NCI-H1930 (cell line): ENCODE measurements at regions not wholly inside any gene's neighbourhood (a gene's known extent, or its start where the extent isn't known, plus 50 kb on each side); places are given as distances from the start of the nearest gene placed in this dataset.
"Not testable (repeated sequence)": the region's sequence is repeated elsewhere in the genome, so short reads cannot be mapped to it uniquely, and the experiment has no call there.

Source experiments
- DNase-seq, 2 experiments: peaks; one replicate each; lab custom pipeline; 2025; lab: John Stamatoyannopoulos, UW

DNA sequence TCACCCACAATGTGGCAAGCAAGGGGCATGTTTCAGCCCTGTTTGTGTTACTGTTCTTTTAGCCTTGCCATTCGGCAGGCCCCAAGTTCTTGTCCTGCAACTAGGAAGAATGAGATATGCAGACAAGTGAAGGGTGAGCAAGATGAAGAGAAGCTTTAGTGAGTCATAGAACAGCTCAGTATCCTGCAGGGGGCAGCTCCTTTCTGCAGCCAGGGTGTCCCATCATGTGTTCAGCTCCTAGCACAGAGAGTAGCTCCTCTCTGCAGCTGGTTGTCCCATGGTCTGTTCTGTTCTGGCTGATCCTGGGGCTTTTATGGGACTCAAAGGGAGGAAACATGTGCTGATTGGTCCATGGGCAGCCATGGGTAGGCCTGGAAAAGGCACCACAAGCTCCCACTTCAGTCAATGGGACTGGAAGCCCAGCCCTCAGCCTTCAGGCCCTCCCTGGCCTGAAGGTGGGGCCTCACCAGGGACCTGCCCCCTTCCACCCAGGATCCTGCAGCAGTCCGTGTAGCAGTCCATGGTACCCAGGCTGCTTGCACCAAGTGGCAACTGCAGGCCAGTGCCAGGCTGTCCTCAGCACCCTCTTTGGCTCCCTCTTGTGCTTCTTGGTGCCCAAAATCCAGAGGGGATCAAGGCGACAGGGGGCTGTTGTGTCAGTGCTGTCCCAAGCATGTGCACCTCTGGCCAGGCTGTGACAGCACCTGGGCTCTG lies 326.4 kb downstream of the NR4A2 start:
- no peak for DNase-seq

DNA sequence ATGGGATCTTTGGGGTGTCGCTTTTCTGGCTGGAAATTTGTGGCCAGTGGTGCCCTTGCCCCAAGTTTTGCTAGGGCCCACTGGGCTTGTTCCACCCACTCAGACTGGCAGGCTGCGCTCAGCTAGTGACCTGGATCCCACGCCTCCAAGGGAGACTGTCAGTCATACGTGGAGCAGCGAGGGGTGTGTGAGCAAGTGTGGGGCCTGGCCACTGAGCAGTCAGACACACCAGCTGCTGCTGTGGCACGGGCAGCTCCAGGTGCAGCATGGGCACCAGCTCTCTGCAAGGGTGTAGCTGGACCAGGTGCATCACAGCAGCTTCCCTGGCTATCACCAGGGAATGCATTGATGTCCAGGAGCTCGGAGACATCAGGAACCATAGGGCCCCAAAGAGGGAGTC lies 327.0 kb downstream of the NR4A2 start:
- no peak for DNase-seq

DNA sequence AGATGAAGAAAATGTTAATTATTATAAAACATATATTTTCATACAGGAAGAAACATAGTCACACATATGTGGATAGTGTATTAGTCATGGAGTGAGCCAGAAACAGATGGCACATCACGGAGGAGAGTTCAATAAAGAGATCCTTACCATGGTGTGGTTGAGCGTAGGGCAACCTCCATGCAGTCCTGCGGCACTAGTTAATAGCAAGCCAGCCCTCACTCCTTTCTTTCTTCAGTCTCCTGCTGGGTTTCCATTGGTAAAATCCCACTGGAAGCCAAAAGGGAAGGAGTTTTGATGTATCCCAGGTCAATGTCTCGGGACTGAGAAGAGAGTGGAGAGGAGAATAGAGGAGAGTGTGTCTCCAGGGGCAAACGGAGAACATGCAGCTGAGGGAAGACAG lies 328.1 kb downstream of the NR4A2 start:
- no peak for DNase-seq

DNA sequence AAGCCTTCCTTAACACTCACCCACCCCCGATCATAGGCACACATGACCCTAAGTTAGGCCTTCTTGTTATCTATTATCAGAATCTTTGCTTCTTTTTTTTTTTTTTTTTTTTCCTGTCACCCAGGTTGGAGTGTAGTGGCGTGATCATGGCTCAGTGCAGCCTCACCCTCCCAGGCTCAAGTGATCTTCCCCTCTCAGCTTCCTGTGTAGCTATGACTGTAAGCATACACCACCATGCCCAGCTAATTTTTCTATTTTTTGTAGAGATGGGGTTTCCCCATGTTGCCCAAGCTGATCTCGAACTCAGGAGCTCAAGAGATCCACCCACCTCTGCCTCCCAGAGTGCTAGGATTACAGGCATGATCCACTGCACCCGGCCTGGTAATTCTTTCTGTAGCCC lies 328.7 kb downstream of the NR4A2 start:
- no peak for DNase-seq

DNA sequence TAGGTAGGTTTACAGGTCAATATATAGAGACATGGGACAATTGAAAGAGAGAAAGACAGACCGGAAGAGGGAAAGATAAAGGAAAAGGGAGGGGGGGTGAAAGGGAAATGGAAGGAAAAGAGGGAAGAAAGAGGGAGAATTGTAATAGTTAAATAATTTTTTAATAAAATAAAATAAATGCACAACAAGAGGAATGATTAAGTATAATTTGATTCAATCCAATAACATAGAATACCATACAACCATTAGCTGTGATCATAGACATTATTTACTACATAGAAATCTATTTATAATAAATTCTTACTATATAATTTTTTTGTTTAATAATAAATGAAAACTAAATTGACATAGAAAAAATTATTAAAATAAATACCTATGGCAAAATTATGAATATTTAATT lies 330.7 kb downstream of the NR4A2 start:
- no peak for DNase-seq

DNA sequence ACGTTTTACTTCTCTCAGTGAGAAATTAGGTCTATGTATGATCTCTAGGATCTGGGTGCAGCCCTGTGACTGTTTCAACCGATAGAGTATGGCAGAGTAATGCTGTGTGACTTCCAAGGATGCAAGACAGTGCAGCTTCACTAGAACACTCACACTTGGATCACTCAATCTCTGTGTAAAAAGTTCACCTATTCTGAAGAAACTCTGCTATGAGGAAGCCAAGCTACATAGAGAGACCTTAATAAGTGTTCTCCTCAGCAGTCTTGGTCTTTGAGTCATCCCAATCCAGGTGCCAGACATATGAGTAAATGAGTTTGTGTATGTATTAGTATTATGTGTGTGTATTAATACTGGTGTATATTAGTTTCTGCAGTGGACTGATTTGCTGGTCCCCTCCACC lies 335.0 kb downstream of the NR4A2 start:
- no peak for DNase-seq

DNA sequence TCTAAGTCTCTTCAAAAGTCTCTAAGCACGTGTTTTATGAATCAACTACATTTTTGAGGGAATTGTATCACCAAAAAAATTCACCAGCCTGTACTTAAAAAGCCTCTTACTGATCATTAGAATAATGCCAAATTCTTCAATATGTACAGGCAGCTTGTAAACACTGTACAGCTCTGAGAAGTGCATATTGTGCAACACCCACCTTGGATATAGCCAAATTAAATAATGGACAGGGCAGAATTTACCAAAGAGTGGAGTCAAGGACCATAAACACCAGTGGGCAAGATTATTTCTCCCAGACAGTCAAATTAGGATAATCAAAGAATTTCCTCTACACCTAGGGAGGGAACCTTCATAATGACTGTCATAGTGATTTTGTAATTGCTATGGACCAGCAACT lies 338.2 kb downstream of the NR4A2 start:
- DNase-seq, result no peak

DNA sequence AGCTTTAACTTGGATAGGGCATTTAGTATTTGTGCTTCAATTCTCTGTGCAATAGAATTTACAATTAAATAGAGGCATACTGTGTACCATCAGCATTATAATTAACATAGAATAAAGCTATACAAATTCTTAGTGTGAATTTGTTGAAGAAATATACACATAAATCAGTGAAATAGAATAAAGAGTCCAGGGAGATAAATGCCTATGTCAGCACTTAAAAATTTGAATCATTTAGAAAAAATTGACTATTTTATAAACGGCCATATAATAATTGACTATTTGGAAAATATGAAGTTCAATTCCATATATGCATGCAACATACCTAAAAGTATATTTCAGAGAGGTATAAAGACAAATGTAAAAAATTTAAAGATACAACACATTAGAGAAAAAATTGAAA lies 348.7 kb downstream of the NR4A2 start:
- DNase-seq, result no peak

DNA sequence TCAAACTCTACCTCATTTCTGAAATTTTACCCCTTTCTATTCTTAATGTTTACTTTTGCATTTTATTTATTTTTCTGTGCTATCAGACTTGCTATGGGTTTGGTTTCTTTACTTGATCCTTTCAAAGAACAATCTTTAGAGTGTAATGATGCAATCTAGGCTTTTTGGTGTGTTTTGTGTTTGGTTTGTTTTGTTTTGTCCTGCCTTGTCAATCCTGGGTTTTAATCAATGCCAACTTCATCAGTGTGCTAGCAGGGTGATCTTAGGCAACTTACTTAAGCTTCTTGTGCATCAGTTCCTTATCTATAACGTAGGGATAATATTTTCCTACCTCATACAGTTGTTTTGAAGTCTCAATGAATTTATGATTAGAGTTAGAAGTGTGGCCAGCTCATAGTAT lies 350.4 kb downstream of the NR4A2 start:
- DNase-seq, result no peak

DNA sequence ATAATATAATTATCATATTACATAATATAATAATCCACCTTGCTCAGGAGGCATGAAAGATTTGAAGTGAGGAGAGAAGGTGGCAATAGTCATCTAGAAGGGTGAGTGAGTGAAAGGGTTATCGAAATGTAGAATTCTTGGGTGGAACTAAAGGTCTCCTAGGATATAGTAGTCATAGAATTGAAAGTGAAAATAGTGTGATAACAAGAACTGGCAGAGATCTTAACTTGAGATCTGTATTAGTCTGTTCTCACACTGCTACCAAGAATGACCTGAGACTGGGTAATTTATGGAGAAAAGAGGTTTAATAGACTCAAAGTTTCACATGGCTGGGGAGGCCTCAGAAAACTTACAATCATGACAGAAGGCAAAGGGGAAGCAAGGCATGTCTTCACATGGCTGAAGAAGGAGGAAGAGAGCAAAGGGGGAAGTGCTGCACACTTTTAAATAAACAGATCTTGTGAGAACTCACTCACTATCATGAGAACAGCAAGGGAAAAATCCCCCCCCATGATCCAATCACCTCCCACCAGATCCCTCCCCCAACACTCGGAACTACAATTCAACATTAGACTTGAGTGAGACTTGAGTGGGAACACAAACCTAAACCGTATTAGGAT lies 351.5 kb downstream of the NR4A2 start:
- DNase-seq, result no peak

DNA sequence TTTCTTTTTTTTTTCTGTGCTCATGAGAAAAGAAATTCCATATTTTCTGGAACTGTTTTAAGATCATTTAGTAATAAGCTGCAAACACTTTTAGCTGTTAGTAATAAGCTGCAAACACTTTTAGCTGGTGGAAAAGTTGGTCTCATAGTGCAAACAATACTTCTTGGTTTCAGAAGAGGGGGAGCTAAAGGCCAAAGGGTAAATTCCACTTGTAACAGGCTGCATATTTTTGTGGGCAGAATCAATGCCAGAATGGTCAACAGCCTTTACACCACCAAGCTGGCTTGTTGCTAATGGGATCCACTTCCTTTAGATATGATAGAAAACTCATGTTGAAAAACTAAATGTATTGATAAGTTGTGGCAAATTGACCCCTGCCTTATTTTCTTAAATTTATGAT lies 356.8 kb downstream of the NR4A2 start:
- DNase-seq, result no peak

DNA sequence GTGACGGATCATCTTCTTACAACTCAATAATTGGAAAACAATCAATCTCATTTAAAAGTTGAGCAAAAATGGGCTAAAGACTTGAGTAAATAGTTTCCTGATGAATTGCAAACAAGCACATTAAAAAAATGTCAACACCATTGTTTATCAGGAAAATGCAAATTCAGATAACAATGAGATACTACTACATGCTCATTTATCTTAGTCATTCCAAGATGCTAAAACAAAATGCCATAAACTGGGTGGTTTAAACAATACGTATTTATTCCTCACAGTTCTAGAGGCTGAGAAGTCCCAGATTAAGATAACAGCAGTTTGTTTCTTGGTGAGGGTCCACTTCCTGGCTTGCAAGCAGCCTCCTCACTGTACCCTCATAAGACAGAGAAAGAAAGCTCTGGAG lies 359.6 kb downstream of the NR4A2 start:
- DNase-seq, result no peak

DNA sequence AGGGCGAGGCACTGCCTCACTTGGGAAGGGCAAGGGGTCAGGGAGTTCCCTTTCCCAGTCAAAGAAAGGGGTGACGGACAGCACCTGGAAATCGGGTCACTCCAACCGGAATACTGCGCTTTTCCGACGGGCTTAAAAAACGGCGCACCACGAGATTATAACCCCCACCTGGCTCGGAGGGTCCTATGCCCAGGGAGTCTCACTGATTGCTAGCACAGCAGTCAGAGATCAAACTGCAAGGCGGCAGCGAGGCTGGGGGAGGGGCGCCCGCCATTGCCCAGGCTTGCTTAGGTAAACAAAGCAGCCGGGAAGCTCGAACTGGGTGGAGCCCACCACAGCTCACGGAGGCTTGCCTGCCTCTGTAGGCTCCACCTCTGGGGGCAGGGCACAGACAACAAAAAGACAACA lies 366.5 kb downstream of the NR4A2 start:
- not testable (repeated sequence) for DNase-seq

DNA sequence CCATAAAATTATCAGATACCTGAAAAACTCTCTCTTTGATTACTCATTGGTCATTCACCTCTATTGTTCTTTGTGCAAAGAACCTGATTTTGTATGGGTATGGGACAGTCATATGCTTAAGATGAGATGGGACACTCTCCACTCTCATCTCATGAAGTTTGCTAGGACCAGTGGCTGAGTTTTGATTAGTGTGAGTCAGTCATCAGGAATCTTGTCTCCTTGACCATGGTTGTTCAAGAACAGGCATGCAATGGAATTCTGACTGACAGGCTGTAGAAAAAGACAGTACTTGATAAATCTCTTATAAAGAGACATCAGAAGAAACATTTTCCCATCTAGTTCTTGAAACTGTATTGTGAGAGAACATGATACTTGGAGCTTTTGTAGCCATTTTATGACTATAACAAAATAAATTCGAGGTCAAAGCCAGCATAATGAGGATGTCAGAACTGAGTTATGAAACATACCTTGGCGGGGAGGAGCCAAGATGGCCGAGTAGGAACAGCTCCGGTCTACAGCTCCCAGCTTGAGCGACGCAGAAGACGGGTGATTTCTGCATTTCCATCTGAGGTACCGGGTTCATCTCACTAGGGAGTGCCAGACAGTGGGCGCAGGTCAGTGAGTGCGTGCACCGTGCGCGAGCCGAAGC lies 367.0 kb downstream of the NR4A2 start:
- no peak for DNase-seq

DNA sequence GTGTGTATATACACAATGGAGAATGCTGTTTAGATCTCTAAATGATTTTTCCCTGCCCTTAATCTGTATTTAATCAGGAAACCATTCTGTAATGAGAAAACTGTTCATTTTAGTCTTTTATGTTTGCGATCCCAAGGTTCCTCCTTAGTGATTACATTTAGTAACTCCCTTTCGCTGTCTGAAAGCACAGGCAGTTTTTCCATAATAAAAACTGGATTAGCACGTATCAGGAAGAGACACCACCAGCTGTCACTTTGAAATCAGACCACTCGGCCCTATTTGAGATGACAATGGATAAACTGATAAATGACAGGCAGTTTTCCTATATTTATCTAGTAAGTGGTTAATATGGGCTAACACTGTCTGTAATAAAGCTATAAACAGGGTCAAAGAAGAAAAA lies 370.9 kb downstream of the NR4A2 start:
- peak; percentile 2 to 6 for DNase-seq

DNA sequence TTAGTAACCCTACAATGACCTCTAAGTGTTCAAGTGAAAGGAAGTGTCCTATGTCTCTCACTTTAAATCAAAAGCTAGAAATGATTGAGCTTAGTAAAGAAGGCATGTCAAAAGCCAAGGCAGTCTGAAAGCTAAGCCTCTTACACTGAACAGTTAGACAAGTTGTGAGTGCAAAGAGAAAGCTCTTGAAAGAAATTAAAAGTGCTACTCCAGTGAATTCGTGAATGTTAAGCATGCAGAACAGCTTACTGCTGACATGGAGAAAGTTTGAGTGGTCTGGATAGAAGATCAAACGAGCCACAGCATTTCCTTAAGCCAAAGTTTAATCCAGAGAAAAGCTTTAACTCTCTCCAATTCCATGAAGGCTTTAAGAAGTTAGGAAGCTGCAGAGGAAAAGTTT lies 373.7 kb downstream of the NR4A2 start:
- DNase-seq, result no peak

DNA sequence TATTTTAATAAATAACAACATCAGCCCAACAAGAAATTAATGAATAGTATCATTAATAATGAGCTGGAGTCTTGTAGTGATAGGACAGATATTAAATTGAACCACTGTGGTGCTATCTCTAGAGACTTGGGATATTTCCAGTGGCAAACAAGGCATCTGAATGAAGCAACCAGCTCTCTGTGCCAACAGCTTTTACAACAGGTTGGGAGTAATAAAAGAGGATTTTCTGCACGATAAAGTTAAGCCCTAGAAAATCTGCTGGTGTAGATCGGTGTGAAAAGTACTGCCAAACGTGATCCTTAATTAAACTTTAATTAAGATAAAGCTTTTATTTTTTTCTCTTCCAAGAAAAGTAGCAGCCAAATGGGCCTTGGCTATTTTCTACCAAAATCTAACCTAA lies 385.5 kb downstream of the NR4A2 start:
- DNase-seq, result no peak

DNA sequence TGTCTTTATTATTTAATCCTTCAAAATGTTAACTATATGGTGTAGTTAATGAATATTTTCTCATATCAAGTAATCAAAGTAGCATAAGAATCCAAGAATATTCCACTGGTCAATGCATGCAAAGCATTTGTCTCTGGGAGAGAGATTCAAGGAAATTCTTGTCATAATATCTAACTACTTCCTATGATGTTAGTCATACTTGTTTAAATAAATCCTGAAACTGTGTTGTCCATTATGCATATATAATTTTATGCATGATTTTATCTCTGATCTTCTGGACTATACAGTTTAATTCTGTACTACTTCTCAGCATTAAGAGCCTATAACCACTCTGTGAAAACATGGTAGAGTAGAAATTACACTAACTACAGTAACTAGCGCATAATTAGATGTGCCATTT lies 388.3 kb downstream of the NR4A2 start:
- no peak for DNase-seq

DNA sequence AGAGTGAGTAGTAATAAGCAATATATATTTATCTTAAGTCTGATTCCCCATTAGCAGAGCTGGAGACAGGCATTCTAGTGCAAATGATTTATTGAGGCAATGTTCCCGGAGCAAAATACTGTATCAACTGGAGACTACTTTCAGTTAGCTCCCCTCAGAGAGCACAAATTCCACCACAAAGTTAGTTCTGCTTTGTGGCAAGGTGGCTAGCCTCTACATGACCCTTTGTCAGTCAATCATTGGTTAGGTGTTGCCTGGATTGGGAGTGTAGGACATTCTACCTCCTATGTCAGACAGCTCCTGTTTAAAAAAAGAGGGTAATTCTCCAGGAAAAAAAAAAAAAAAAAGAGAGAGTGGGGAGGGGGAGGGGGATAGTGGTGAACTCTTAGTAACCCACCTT lies 402.2 kb downstream of the NR4A2 start:
- DNase-seq, result no peak

DNA sequence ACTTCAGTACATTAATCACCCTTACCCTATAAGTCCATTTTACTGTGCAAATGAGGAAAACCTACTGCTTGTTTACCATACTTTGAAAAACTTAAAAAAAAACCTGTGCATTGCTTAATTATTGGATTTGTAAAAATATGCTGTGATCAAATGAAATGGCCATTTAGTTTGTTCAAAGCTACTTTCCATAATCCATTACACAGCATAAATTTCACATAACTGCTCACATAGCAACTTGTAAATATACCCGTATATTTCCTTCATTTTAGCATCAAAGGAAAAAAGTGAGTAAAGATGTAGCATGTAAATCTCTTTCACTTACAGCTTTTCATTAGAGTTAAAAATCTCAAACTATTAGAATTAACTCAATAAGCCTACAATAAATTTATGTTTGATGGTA lies 415.1 kb downstream of the NR4A2 start:
- DNase-seq, result no peak

DNA sequence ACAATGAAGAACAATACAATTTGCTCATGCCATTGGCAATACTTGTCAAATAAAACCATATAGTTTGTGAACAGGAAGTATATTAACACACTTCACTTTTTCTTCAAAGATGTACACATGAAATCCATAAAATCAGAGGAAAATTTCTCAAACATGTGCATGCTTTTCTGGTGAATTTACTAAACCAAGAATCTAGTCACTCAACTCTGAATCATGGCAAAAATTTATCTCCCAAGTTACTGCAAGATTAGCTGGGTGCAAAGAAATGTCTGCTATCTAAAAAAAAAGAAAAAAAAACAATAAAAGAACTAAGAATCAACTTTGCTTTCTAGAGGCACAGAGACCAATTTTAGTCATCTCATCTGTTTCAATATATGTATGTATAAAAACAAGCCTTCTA lies 419.2 kb downstream of the NR4A2 start:
- DNase-seq, result no peak

DNA sequence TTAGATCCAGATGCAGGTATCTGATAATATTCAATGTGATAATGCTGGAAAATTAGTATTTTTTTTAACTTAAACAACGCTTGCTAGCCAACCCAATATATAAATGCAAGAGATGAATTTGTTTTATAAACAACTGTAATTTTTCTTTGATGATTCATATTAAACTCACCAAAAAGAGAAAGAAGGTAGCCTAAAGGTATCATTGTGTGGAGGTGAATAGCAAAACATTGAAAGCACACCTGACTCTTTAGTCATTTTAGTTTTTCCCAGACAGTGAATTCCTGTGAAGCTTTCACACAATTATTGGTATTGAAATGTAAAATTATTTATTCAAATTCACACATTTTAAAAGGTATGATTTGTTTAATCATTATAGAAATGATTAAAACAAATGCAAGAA lies 424.0 kb downstream of the NR4A2 start:
- no peak for DNase-seq

DNA sequence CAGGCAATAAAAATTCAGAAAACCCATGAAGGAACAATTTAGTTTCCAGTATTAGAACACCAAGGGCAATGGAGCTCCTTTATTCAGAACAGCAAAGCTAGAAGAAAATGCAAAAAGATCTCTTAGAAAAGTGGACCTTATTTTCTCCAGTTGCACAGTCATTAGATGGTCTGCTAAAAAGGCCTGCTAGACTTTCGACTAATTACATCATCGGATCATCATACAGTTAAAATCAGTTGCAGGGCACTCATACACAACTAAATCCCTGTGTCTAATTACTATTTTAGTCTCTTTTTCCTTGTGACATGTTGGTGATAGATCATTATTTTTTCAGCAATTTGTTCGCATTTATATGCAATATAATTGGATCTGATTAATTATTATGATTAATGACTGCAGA lies 425.3 kb downstream of the NR4A2 start:
- DNase-seq, result no peak

DNA sequence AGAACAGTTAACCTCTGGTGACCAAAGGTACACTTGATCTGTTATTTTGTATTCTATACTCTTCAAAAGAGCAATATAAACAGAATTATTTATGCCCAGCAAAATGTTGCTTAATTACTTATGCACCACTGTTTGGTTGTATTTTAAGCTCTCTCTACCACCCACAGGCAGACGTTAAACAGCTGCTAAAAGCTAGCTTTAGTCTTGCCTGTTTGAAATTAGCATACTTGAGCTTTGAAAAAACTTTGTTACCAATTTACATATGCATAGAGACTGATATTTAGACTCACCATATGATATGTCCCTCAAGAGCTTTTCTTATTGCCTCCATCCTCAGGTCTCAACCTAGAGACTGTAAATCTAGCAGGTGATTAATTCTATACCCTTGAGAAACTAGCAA lies 426.9 kb downstream of the NR4A2 start:
- no peak for DNase-seq
